HG03039 (cell line): ENCODE measurements at regions not wholly inside any gene's neighbourhood (a gene's known extent, or its start where the extent isn't known, plus 50 kb on each side); places are given as distances from the start of the nearest gene placed in this dataset.

ENCODE experiments used
- ATAC-seq: cut with Tn5 transposase; IDR thresholded peaks from one replicate; pipeline ENCODE4 v1.9.1; 2021; ENCODE audit warnings: mild to moderate bottlenecking, moderate library complexity; ENCODE audit not compliant: unreplicated experiment

DNA sequence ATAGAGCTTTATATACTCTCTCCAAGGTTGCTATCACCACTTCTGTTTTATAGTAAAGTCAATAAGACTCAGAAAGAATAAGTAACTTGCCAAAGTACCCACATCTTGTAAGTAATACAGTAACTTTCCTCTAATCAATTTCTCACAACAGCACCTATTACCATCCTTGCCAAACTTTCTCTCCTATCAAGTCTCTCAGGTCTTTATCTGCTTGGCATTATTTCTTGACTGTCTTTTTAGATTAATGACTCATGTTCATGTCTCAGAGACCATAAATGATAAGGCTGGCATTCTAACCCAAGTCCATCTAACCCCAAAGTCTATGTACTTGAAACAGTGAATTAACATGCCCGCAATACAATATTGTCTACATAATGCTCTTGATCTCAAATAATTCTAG, 618.0 kb upstream of the ZEB2 start:
- no peak for ATAC-seq

DNA sequence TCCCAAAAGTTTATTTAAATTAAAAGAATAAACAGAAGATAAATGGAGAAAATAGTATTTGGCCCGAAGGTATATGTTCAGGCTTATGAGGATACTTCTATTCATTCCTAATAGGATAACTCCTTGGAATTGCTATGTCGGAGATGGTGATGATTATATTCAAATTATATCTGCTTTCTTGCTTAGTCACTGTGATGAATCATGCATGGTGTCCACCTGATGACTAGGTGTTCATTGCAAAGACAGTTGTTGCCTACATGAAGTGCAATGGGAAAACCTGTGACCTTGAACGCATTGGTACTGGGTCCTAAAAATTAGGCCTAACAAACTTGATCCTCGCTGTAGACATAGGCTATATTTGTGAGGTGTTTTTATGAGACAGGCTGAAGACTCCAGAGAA, 617.3 kb upstream of the ZEB2 start:
- no peak for ATAC-seq

DNA sequence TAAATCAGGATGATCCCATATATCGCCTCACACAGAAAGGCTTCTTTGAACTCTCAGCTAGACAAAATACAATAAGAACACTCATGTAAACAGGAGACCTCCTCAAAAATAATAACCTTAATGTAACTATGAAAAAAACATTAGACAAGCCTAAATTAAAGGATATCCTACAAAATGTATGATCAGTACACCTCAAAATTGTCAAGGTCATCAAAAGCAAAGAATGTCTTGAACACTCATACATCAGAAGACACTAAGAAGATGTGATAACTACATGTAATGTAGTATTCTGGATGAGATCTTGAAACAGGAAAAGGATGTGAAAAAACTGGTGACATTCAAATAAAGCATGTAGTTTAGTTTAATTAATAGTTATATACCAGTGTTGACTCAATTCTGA, 616.8 kb upstream of the ZEB2 start:
- no peak for ATAC-seq

DNA sequence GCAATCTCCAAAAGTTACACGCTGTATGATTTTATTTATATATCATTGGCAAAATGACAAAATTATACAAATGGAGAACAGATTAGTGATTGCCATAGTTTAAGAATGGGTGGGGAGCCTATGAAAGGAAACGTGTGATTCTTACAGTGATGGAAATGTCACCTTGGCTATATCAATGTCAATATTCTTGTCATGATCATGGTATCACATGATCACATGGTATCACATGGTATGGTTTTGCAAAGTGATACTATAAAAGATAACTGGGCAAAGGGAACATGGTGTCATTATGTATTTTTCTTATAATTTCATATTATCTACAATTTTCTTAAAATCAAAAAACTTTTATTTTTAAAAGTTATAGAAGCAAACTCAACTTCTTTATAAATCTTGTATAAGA, 606.2 kb upstream of the ZEB2 start:
- ATAC-seq: no peak

DNA sequence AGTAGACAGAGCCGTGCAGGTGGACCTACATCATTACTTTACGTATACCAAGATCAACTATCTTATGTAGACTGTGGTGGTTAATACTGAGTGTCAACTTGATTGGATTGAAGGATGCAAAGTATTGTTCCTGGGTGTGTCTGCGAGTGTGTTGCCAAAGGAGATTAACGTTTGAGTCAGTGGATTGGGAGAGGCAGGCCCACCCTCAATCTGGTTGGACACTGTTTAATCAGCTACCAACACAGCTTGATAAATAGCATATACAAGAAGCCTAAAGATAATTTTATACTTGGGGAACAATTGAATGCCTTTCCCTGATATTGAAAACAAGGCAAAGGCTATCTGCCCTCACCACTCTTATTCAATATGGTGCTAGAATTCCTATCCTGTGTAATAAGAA, 604.2 kb upstream of the ZEB2 start:
- ATAC-seq: no peak

DNA sequence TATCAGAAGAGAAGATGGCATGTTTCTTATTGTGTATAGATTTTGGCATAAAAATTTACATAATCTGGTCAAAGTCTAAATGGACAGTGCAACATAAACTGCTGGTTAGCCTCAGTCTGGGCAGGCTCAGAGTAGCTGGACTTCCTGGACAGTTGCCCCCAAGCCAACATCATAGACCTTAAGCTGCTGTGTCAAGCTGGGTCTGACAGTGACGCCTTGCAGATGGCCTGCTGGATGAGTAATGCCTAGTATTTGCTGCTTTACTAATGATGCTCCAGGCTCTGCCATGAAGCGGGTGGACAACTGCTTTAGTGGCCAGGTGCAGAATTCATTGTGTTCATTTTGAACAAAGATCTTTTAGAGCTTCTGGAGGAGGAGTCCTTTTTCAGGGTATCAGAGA, 603.7 kb upstream of the ZEB2 start:
- no peak for ATAC-seq

DNA sequence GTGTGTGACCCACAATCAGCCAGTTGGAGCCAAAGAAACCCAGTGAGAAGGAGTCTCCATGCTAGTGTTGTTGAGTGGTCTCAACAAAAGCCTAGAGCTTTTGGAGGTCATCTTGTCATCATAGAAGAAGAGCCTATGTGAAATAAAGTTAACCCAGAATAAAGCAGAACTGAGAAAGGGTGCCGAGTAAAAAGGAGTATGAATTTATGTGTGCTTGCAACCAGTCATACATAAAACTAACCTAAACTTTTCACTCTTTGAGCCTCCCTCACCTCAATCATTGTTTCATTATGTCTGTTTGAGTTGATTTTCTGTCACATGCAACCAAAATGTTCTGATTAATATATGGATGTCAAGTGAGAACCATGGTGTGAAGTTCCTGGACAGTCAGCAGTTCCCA, 599.3 kb upstream of the ZEB2 start:
- ATAC-seq: no peak

DNA sequence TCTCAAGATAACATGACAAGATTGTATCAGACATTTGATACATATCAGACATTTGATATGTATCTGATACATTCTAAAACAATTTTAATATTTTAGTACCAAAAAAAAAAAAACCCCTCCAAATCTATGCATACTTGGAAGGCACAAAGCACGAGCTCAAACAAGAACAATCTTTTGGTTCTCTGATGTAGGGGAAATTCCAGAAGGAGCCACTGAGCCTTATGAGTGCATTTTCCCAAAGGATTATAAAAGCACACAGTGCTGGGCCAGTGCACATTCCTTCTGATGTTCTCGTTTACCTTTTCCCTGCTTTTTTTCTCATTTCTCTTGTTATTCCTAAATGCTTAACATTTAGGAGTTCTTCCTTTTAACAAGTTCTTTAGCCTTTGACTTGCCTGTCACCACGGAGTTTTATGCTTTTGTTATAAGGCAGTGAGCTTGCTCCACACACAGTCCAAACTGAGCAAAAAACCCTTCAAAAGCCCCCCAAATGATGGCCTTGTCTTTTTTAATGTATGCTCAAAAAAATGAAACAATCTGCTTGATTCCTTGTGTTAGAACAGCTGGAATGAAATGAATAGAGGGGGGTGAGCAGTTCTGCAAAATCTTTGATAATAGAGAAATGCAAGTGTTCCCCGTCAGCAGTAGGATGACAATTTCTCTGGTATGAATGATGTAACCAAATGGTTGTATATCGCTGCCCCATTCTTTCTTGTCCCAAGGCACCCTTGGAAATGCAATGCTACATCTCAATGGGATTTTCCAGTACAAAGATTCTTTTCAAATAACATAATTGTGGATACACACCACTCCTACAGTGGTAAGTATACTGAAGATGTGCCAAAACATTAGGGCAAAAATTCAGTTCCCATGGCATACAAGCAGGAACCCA, 597.2 kb upstream of the ZEB2 start:
- no peak for ATAC-seq

DNA sequence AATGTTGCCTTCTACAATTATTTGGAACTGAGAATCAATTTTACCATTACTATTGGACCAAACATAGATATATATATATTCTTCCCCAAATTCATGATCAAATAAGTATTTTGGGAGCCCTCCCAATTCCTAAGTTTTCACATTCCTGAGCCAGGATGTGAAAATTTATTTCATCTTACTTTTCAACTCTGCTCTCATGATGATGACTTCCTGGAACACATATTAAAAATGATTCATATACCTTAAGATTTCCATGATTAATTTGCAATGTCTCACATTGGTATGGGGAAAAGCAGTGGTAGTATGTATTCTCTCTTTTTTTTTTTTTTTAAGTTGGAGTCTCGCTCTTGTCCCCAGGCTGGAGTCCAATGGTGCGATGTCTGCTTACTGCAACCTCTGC, 596.1 kb upstream of the ZEB2 start:
- no peak for ATAC-seq

DNA sequence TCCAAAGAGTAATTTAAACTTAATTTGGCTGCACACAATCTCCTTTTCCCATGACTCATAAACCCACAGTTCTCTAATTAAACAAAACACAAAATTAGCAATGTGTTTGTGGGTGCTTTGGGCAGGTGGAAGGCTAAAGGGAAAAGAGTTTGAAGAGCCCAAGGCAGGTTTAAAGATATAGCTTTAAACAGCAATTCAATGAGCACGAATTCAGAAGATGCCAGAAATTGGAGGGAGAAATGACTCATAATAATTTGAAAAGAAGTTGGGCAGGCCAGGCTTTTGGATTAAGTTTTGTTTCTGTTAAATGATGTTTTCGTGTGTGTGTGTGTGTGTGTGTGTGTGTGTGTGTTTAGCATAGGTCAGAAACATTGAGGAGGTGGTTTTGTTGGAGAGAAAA, 594.8 kb upstream of the ZEB2 start:
- no peak for ATAC-seq

DNA sequence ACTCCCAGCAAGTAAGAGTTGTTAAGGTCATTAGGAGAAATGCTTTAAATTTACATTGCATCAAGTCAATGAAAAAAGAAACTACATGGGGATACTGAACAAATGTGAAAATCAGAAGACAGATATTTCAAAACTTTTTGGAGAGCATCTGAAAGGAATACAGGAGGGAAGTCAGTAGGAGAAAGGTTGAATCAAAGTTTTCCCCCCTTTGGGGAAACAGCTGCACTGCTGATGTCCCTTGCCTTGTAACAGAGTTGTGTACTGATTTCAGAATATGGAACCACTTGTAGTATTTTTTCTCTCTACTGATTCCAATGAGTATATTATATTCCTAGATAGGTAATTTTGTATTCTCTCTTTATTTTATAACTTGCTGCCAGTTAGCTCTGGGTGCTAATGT, 592.5 kb upstream of the ZEB2 start:
- no peak for ATAC-seq

DNA sequence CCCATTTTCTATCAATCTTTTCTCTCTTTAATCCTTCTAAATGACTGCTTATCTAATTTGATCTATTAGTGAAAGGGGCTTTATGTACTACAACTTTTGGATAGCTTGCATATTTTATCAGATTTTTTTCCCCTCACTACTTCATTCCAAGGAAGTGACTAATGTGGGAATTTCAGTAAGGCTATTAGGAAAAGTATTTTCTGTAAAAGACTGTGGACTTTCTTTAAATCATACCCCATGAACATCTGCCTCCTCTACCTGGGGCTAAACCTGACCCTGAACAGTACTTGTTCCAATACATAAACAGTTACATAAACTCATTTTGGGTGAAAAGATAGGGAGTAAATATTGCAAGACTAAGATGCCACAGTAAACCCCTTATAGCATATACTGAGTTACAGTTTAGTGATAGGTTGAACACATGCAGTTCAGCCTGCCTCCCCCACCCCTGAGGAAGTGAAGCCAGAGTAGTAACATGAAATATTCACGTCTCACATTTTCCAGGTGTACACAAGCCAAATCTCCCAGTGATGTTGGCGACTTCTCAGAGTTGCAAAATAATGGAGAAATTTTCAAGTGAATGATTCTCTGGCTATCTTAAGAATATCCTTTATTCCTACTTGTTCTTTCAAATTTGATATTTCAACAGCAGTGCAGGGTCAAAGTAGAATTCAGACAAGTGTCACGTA, 590.9 kb upstream of the ZEB2 start:
- no peak for ATAC-seq

DNA sequence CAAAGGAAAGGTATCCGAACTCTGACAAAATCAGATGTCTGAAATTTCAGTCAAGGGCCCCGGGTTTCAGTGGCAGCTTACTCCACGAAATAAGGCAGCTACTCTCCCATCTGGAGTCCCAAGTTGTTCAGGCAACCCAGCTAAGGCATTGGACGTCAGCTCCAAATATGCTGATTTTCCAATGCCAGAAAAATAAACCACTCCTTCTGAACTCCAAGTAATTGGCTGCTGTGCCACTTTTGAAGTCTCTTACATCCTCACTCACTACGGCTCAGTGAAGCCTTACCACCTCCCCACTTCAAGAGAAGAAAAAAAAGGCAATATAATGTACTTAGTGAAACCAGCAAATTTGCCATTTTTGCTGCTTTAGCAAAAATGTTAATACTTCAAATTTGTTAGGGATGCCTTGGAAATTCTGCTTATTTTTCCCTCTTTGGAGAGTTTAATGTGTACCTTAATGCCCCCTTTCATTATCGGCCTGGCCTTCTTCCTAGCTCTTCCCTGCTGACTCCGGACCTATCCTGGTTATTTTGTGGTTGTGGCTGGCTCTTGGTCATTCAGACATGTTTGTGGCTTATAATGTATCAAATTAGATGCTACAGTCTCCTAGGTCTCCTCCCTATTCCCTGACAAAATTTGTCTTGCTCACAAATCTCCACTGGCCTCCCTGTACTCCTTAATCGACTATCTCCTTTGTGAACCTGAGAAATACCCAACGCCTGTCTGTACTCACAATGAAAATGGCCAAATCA, 589.2 kb upstream of the ZEB2 start:
- ATAC-seq: no peak

DNA sequence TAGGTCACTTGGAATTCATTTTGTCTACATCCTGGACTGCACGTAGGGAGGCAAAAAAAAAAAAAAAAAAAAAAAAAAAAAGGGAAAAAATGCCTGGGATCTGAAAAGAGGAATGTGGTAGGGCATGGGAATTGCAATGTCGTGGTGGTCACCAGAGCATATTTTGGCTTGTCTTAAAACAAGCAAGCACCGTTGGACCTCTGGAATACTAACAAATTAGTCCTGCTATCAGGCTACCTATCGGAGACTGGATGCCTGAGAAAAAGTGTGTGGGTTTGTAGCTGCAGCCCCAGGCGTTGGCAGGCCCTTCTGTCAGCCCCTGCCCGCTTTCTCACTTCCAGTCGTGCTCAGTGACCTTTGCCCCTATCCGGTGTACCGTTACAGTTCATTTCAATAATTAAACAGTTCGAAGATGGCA, 588.5 kb upstream of the ZEB2 start:
- ATAC-seq: no peak

DNA sequence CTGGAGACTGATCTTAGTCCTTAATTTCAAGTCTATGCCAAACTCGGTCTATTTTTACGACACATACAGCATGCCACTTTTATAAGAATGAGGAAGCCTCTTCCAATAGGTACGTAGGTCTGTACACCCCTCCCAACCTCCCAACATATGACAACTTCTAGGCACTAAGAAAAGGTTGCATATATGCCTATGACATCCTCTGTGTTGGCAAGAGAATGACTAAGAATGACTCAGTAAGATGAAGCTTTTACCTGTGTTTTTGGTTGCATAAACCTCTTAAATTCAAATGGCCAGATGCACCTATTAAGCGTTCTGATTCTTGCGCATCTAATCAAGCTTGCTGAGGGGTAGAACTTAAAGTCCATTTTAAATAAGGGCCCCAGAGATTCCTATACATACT, 586.4 kb upstream of the ZEB2 start:
- ATAC-seq: no peak

DNA sequence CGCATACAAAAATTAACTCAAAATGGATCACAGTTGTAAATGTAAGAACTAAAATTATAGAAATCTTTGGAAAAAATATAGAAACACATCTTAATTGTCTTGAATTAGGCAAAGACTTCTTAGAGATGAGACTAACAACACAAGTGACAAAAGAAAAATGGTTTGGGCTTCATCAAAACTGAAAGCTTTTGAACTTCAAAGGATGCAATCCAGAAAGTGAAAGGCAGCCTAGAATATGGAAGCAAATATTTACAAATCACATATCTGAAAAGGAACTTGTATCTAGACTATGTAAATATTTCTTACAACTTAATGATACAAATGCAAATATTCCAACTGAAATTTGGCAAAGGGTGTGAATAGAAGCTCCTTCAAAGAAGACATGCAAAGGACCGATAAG, 582.8 kb upstream of the ZEB2 start:
- no peak for ATAC-seq

DNA sequence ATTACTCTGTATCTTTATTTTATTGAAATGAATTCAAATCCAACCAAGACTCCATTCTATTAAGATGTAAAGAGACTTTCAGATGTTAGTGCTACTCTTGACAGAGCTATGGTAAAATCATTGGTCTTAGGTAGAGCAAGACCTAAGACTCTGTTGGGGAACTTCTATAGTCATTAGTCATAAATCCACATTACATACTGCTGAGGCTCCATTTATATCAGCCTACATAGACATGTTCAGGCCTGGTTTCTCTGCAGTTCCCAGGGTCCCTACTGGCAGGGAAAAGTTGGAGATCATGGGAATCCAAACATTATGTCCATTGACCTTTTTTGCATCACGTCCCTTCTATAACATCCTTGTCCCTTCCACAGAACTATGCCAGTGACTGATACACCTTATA, 580.4 kb upstream of the ZEB2 start:
- no peak for ATAC-seq

DNA sequence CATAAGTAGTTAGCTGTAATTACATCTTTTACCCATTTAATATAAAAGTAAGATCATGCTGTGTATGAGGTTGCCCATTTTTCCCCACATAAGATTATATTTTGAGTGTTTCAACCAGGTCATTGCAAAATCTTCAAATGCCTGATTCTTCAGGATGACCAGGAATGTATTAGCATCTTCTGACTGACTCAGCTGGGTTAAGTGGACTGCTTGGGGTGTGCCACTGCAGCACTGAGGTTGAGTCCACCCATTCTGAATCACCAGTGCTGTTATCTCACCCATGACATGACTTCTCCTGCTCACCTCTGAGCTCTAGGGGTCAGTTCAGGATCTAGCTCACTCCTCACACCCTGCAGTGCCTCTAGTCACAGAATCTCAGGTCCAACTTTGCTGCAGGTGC, 576.7 kb upstream of the ZEB2 start:
- no peak for ATAC-seq

DNA sequence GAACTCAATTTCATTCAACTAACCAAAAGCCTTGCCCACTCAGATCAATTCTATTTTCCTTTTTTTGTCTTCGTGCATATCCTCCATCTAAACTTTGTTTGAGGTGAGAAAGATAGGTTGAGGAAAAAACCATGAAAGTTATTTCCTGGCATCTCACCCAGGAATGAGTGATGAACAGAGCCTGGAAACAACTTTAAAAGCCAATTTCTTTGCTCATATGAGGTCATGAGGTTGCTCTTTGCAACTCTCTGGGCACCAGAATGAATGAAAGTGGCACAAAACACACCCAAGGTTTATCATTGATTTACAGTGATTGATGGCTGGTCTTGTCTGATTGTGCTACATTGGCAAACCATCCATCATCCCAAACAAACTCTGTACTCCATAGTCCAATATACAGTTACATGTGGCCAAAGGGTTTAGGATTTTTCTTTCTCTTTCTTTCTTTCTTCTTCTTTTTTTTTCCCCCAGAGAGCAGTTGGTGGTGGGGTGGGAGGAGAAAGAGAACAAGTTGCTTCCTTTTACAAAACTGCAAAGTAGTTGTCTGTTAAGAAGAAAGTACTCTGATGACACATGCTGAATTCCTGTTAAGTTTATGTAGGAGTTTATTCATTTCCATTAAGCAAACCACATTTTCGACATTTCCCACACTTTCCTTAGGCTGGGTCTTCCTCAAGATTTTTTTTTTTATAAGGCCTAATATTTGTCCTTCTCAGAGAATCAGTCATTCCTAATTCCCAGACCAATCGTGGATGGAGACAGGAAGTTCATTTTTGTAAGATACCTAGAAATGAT, 575.9 kb upstream of the ZEB2 start:
- no peak for ATAC-seq

DNA sequence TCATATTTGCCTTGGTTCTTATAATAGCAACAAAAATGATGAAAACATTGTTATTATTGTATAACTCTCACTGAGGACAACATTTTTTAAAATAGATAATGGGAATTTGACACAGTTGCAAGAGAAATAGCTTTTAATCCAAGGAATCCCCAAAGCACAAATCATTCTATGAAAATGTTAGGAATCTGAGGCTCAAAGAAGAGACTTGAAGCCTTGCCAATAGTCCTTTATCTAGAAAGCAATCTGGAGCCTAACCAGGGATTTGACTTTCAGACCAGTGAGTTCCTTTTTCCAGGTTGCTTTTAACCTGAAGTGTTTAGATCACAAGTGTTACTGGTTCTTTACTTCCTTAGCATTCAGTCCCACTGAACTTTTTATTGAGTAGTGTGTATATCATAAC, 574.5 kb upstream of the ZEB2 start:
- ATAC-seq: no peak

DNA sequence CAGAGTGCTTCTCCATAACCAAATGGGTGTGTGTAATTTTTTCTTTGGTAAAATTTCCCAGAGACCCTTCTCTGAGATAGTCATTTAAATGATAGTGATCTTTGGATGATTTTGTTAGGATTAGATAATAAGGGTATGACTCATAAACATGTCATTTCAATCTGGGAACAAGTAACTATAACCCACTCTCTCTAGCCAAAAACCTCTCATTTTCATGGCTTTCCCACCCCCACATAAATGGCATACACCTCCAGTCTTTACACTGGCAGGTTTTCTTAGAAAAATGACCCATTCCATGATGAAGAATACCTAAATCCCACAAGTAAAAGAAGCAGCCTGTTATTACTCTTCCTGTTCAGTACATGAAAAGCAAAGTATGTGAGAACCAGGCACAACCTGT, 572.0 kb upstream of the ZEB2 start:
- ATAC-seq: no peak
